K562 (cell line): ENCODE measurements at regions not wholly inside any gene's neighbourhood (a gene's known extent, or its start where the extent isn't known, plus 50 kb on each side); places are given as distances from the start of the nearest gene placed in this dataset.

ENCODE experiments used
- ARID1B ChIP-seq: fragments of 450-650 bp; IDR thresholded peaks from 2 replicates; pipeline ENCODE4 v1.6.1; 2016; ENCODE audit warnings: antibody characterized with exemption, mild to moderate bottlenecking, inconsistent platforms
- ASH1L ChIP-seq: fragments of 450-650 bp; IDR thresholded peaks from 2 replicates; pipeline ENCODE4 v1.6.1; 2018; ENCODE audit warnings: borderline replicate concordance, mild to moderate bottlenecking, low read depth; ENCODE audit not compliant: partially characterized antibody
- CEBPG ChIP-seq, 3 experiments: fragments of 200-800 bp in 1 of 3; sonication (Bioruptor generic) in 1 of 3; sonication (generic) in 1 of 3; formaldehyde crosslinking in 1 of 3; IDR thresholded peaks in 2 of 3; conservative IDR thresholded peaks in 1 of 3; 2 replicates each; pipeline versions ENCODE4 v1.6.1 to v1.8.0; 2016 to 2022; ENCODE audit warnings: missing compliant biosample characterization in 2 of 3, missing genetic modification characterization in 2 of 3, mild to moderate bottlenecking in 1 of 3, missing genetic modification reagents in 1 of 3
- CREB5 ChIP-seq: fragments of 250-450 bp; sonication (Bioruptor Pico); IDR thresholded peaks from 2 replicates; pipeline ENCODE4 v1.5.0; 2020; ENCODE audit warnings: mild to moderate bottlenecking
- FOXK1 ChIP-seq: sonication (generic); formaldehyde crosslinking; IDR thresholded peaks from 2 replicates; pipeline ENCODE4 v1.8.0; 2022; ENCODE audit warnings: missing genetic modification reagents, mild to moderate bottlenecking, borderline replicate concordance
- HMG20A ChIP-seq: fragments of 450-650 bp; formaldehyde crosslinking; conservative IDR thresholded peaks from 2 replicates; pipeline ENCODE4 v1.4.0; 2020; ENCODE audit warnings: mild to moderate bottlenecking, mixed read lengths
- JUNB ChIP-seq: fragments of 450-650 bp; formaldehyde crosslinking; conservative IDR thresholded peaks from 2 replicates; pipeline ENCODE4 v1.4.0; 2020; ENCODE audit warnings: mild to moderate bottlenecking
- JUND ChIP-seq, 2 experiments: IDR thresholded peaks; 2 replicates in 1 of 2; 3 replicates in 1 of 2; pipeline ENCODE4 v1.6.1; 2011; ENCODE audit warnings: borderline replicate concordance in 2 of 2, low read depth in 2 of 2, low read length in 2 of 2, improper control_type of control experiment in 1 of 2, missing biosample characterization in 1 of 2, missing genetic modification characterization in 1 of 2, missing genetic modification reagents in 1 of 2
- MEIS2 ChIP-seq: fragments of 450-650 bp; IDR thresholded peaks from 2 replicates; pipeline ENCODE4 v1.6.1; 2014; ENCODE audit warnings: mild to moderate bottlenecking; ENCODE audit not compliant: partially characterized antibody
- MTA2 ChIP-seq: fragments of 450-650 bp; IDR thresholded peaks from 2 replicates; pipeline ENCODE4 v1.6.1; 2016; ENCODE audit warnings: low read depth
- NCOA4 ChIP-seq: fragments of 450-650 bp; IDR thresholded peaks from 2 replicates; pipeline ENCODE4 v1.6.1; 2018; ENCODE audit warnings: mild to moderate bottlenecking; ENCODE audit not compliant: partially characterized antibody
- PRPF4 ChIP-seq: fragments of 200-400 bp; formaldehyde crosslinking; IDR thresholded peaks from one replicate; pipeline ENCODE4 v1.6.1; 2017; ENCODE audit warnings: low read length, low read depth, mild to moderate bottlenecking; ENCODE audit not compliant: insufficient read depth, poor library complexity, severe bottlenecking
- PTBP1 ChIP-seq: fragments of 200-400 bp; formaldehyde crosslinking; IDR thresholded peaks from 2 replicates; pipeline ENCODE4 v1.6.1; 2017; ENCODE audit warnings: low read depth, low read length
- RFX5 ChIP-seq: IDR thresholded peaks from 2 replicates; pipeline ENCODE4 v1.6.1; 2011; ENCODE audit warnings: low read depth, mild to moderate bottlenecking, improper control_type of control experiment, low read length
- SMC3 ChIP-seq: conservative IDR thresholded peaks from 2 replicates; pipeline ENCODE4 v1.6.1; 2011; ENCODE audit warnings: low read depth, low read length, improper control_type of control experiment; ENCODE audit not compliant: insufficient read depth
- YY1 ChIP-seq, 3 experiments: IDR thresholded peaks; 2 replicates each; pipeline ENCODE4 v1.6.1; 2011; ENCODE audit warnings: low read length in 2 of 3, mild to moderate bottlenecking in 2 of 3, moderate library complexity in 2 of 3, borderline replicate concordance in 1 of 3, control low read depth in 1 of 3, low read depth in 1 of 3; ENCODE audit not compliant: insufficient read depth in 3 of 3, insufficient replicate concordance in 2 of 3, control insufficient read depth in 1 of 3, insufficient read length in 1 of 3; ENCODE audit errors: extremely low read depth in 1 of 3
- ZNF436 ChIP-seq: fragments of 250-450, 450-650 bp; sonication (Bioruptor Pico); formaldehyde crosslinking; IDR thresholded peaks from 2 replicates; pipeline ENCODE4 v1.7.0; 2020; ENCODE audit warnings: mild to moderate bottlenecking
- TF ChIP-seq, protein P1 (sequence below), 3 experiments: IDR thresholded peaks in 2 of 3; conservative IDR thresholded peaks in 1 of 3; 2 replicates each; pipeline ENCODE4 v1.5.1; 2011 to 2012; ENCODE audit warnings: low read length in 3 of 3, mild to moderate bottlenecking in 3 of 3, control low read depth in 2 of 3, improper control_type of control experiment in 1 of 3, inconsistent platforms in 1 of 3, low read depth in 1 of 3, mixed read lengths in 1 of 3, moderate library complexity in 1 of 3; ENCODE audit not compliant: insufficient read depth in 2 of 3

DNA sequence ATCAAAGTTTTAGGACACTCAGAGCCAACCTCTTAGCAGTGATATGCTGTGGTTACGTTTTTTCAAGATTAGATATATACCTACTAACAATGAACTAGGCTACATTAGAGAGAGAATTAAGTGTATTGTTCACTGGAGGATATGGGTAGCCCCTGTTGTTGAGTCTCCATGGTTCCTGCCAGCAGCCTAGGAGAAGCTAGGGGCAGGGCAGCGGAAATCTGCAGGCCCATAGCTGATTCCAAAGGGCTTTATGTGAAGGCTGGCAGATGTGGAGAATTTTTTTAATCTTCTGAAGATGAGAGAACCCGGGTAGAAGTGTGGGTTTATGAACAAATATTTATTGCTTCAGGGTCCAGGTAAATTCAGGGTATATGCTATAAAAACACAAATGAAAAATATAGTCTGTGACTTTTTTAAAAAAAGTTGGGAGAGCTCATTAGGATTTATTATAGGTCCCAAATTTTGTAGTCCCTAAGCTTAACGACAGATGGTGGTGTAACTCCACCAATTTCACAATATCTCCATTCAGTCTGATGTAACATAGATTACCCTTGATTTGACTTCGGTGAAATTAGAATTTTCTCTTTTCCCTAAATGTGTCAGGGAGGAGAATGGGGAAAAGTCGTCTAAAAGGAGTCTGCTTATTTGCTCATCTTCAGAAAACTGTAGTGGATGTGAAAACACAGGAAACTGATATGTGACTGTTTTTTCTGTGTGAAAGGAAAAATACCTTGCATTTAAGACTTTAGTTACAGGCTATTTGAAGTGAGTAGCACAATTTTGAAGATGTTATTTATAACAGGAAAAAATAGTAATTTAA is 163.0 kb upstream of the PPP1R3A start (continued):
- TF ChIP-seq CEBPG (CRISPR knock-in tag; IDR thresholded peaks at IDR 0.05) (no peak), CEBPG (tag; conservative IDR thresholded peaks at IDR 0.05 in 1 of 2, IDR thresholded peaks at IDR 0.05 in 1 of 2) (peak; percentile 56 to 69; a peak in 3 of 4 replicates), ZNF436 (CRISPR knock-in tag) (no peak), YY1 (IDR thresholded peaks at IDR 0.05; ENCODE audit: borderline replicate concordance in 1 of 3, control insufficient read depth in 1 of 3, extremely low read depth in 1 of 3, insufficient read depth in 3 of 3, insufficient read length in 1 of 3, insufficient replicate concordance in 2 of 3, low read depth in 1 of 3, low read length in 2 of 3) (no peak), RFX5 (no peak), SMC3 (no peak), CREB5 (CRISPR knock-in tag) (no peak), NCOA4 (no peak), JUND (IDR thresholded peaks at IDR 0.05; ENCODE audit: borderline replicate concordance, low read depth, low read length) (no peak), JUND (tag; IDR thresholded peaks at IDR 0.05; ENCODE audit: borderline replicate concordance, low read depth, low read length) (no peak), PTBP1 (no peak), PRPF4 (no peak), HMG20A (CRISPR knock-in tag) (no peak), FOXK1 (CRISPR knock-in tag) (no peak), ARID1B (no peak), MEIS2 (peak; percentile 11), ASH1L (no peak), JUNB (CRISPR knock-in tag) (no peak), MTA2 (no peak)
- TF ChIP-seq, protein P1, sequence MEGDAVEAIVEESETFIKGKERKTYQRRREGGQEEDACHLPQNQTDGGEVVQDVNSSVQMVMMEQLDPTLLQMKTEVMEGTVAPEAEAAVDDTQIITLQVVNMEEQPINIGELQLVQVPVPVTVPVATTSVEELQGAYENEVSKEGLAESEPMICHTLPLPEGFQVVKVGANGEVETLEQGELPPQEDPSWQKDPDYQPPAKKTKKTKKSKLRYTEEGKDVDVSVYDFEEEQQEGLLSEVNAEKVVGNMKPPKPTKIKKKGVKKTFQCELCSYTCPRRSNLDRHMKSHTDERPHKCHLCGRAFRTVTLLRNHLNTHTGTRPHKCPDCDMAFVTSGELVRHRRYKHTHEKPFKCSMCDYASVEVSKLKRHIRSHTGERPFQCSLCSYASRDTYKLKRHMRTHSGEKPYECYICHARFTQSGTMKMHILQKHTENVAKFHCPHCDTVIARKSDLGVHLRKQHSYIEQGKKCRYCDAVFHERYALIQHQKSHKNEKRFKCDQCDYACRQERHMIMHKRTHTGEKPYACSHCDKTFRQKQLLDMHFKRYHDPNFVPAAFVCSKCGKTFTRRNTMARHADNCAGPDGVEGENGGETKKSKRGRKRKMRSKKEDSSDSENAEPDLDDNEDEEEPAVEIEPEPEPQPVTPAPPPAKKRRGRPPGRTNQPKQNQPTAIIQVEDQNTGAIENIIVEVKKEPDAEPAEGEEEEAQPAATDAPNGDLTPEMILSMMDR (IDR thresholded peaks at IDR 0.05 in 2 of 3, conservative IDR thresholded peaks at IDR 0.05 in 1 of 3; ENCODE audit: insufficient read depth in 2 of 3, low read depth in 1 of 3, low read length in 3 of 3): peak in 2 of 3 experiments; percentile 33 to 36; a peak in 3 of 6 replicates
